KBM-7 (cell line): ENCODE measurements at regions not wholly inside any gene's neighbourhood (a gene's known extent, or its start where the extent isn't known, plus 50 kb on each side); places are given as distances from the start of the nearest gene placed in this dataset.

ENCODE experiments used
- DNase-seq: peaks from one replicate; pipeline ENCODE4 v3.0.0-alpha.2; 2015
- in situ Hi-C: fragments of 300-500 bp; cut with MboI; formaldehyde crosslinking; loops from 2 replicates; pipeline ENCODE4 v1.14.3; 2020; ENCODE audit warnings: low sequenced_read_pairs, low pct_unique_long_range_greater_than_20kb, mixed read lengths

DNA sequence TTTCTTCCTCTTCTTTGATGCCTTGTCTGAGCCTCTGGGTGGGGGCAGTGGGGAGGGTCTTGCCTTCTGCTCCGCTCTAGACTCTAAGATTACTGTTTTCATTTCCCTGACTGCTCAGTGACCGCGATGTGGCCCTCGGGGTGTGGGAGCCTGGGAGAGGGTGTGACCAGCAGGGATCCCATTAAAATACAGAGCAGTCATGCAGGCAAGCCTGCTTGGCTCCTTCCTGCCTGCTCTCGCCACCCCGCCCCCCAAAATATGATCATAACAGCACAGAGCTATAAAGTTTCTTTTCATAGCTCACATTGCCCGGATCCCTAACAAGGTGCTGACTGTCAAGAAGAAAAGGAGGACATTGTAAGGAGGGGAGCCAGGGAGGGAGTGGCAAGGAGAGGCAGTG is 332.9 kb downstream of the RAB28 start:
- no peak for DNase-seq
- in situ Hi-C loops = no loop called here

DNA sequence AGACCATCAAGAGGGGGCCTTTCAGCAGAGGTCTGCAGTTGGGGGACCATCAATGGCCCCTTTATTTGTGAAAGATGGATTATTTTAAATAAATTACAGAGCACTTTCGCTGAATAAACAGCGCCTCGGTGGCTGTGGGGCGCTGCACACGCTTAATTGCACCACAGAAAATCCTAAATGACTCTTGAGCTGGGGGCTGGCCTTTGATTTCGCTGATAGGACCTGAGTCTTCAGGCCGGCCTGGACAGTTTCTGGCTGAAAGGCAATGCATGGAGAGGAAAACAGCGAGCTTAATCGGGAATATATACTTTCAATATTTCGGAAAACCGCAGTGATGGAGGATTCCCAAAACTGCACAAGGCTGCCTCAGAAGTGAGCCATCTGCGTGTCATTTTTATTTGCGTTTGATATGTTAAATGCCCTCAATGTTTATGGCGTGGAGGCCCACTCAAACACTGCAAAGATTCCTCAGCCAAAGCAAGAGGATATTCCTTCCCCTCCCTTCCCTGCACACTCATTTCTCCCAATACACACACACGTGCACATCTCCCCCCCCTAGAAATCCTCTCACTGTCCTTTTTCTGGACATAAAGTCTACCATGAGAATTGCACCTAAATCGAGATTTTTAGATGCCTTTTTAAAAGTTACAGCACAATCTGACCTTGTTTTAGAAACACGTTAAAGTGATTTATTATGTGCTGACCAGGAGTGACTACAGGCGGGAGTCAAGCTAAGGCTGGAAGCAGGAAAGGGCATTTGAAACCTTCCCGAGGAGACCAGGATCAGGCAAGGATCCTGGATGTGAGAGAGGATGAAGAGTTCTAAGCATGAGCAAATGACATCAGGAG is 340.7 kb downstream of the RAB28 start:
- in situ Hi-C loops = no loop called here
- no peak for DNase-seq

DNA sequence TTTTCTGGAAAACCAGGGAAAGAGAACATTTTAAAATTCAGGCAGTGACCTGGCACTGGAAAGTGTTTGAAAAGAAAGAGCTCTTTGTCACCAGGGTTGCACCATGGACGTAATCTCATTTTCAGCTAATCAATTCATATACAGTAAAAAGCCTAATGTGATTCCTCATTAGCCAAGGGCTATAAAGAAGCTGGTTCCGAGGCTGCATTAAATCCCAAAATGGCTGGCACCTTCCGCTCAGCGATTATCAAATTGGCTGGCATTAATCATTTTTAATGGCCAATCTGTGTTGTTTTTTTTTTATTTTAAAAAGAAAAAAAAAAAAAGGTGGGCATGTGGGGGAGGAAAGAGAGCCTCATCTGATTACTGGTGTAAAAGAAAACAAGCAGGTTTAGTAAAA is 341.4 kb downstream of the RAB28 start:
- no peak for DNase-seq
- in situ Hi-C loops = no loop called here

DNA sequence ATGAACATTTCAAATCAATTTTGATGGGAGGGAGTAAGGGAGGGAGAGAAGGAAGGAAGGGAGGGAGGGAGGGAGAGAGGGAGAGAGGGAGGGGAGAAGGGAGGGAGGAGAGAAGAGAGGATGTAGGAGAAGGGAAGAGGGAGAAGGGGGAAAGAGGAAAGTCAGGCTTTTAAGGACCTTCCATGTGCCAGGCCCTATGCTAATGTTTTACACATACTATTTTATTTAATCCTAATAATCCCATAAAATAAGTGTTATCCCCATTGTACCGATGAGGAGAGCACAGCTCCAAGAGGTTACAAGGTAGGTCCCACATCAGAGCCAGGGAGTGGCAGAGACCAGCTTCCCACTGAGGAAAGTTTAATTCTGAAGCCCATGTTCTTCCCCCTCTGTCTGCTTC is 341.9 kb downstream of the RAB28 start:
- in situ Hi-C loops = no loop called here
- DNase-seq = no peak

DNA sequence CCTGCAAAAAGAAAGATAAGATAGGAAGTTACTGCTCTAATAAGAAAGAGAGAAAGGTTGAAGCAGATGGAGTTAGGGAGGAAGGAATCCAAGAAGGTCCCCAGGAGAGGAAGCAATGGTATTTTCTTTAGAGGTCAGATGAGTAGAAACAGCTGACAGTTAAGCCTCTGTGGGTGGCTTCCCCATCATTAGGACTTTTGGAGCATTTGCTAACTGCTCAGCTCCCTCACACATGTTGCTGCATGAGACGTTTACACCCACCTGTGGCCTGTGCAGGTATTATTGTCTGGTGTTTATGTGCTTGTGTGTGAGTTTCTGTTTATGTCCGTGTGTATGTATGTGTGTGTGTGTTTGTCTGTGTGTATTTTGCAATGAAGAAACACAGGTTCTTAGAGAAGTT is 346.8 kb downstream of the RAB28 start:
- in situ Hi-C loops = no loop called here
- no peak for DNase-seq

DNA sequence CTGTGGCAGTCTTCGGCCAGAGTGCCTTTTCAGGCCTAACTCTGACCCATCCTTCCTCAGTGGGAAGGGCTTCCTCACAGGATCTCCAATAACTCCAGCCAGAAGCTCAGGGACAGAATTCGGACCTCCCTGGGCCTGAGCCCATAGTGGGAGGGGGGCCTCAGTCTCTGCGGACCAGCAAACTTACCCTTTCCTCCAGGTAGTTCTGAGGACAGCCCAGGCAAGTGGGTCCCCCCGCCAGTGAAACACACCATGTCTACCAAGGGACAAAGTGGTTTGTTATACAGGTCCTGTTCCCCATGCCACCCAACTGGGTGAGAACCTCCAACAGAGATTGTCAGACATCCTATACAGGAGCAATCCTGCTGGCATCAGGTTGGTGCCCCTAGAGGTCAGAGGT is 350.4 kb downstream of the RAB28 start:
- in situ Hi-C loops = no loop called here
- no peak for DNase-seq

DNA sequence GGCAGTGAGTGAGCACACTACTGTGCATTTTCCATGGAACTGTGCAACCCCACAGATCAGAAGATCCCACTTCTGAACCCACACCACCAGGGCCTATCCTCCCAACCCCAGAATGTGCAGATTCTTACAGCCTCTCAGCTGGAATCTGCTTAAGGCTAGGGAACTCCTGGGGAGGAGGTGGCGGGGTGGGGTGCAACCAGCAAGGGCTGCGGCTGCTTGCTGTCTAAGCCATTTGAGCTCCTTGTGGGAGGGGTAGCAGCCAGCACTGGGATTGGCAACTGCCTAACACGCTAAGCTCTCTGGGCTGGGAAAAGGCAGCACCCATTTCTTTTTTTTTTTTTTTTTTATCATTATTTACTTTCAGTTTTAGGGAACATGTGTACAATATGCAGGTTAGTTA is 353.3 kb downstream of the RAB28 start:
- no peak for DNase-seq
- in situ Hi-C loops = no loop called here

DNA sequence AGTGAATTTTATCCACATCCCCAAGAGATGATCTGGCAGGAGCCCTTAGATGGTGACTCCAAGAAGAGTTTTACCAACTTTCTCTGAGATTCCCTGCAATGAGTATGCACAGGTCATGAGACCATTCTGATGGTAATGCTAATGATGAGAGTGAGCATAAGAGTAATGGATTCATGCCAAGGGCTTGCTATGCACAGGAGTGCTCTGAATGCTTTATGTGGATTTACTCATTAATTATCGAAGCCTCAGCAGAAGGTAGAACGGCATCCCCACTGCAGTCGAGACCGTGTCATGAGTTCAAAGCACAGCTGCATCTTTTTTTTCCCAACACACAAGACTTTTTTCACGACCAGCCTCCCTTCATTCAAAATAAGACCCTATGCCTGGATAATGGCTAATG is 355.0 kb downstream of the RAB28 start:
- in situ Hi-C loops = no loop called here
- no peak for DNase-seq

DNA sequence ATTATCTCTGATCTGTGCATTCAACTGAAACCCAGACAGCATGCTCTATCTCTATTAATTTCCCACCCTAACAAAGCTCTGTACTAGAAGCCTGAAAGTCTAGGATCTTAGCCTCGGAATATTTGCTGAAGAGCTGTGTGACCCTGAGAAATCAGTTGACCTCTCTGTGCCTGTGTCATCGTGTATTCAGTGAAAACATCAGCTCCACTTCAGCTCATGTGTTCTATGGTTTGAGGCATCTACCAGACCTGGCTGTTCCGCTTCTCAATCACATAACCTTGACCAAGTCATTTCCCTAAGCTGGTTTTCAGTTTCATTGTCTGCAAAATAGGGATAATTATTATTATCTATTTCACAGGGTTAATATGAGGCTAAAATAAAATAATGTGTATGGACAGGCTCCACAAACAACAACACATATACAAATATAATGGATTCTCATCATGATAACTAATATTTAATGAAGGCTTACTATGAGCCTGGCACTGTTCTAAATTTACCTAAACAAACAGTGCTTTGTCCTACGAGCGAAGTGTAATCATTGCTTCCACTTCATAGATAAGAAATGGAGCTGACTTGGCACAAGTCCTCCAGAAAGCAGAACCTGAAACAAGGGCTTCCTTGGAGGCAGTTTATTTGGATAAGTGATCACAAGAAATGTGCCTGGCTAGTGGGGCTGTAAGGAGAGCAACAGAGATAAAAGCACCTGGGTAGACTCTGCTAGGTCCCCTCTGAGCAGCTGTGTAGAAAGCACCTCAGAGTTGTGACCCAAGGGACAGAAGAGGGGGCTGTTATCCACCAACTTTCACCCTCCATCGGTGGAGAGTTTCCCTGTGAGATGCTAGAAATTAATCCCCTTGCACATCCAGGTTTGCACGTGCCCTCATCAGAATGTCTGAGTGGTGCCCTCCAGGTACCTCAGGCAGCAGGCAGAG is 356.9 kb downstream of the RAB28 start:
- DNase-seq = no peak
- in situ Hi-C loops = no loop called here

DNA sequence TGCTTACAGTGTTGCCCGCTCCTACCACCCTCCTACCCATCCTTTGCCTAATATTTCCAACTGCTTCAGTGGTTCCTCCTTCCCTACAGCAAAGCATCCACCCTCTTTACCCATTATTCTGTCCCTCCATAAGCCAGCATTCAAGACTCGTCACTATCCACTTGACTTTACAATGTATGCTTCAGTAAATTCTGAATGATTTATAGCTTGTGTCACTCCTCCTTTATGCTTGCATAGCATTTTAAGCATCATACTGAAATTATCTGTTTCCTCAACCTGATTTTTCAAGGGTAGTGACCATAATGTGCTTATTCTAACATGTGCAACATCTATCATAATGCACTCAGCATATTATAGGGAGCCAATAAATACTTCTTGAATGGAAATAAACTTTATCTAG is 365.5 kb downstream of the RAB28 start:
- in situ Hi-C loops = no loop called here
- no peak for DNase-seq

DNA sequence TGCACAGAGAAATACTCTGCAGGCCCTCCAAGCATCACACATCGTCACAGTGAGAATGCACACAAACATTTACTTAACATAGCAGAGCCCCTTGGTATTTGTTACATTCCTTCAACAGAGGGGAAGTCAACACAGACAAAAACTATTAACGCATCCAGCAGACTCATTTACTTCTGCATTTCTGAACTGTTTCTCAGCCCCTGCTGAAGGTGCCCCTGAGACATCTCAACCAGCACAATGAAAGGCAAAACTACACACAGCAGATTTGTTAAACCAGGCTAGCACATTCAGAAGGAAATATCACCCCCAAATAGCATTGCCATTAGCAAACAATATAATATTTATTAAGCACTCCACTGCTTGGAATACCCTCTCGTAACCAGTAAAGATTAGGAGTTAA is 367.0 kb downstream of the RAB28 start:
- in situ Hi-C loops = no loop called here
- peak; percentile 2 for DNase-seq

DNA sequence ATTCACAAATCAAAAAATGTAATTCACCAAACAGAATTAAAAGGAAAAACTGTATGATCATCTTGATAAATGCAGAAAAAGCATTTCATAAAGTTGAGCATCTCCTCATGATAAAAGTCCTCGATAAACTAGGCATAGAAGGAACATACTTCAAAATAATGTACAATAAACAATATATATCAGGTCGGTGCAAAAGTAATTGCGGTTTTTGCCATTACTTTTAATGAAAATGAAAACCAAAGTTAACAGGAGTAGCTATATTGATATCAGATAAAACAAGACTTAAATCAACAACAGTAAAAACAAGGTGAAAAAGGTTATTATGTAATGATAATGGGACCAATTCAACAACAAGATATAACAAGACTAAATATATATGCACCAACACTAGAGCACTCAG is 372.1 kb downstream of the RAB28 start:
- DNase-seq = no peak
- in situ Hi-C loops = no loop called here

DNA sequence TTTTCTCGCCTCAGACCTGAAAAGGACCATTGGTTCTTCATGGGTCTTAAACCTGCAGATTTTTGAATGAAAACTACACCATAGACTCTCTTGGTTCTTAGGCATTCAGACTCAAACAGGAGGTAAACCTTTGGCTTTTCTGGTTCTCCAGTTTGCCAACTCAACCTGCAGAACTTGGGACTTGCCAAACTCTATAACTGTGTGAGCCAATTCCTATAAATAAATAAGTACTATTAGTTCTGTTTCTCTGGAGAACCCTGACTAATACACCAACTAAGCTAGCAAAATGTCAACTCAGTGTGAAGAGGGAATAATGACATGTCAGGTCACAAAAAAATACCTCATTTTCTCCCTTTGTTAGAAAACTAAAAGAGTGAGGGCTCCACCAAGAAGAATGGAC is 374.6 kb downstream of the RAB28 start:
- in situ Hi-C loops = no loop called here

DNA sequence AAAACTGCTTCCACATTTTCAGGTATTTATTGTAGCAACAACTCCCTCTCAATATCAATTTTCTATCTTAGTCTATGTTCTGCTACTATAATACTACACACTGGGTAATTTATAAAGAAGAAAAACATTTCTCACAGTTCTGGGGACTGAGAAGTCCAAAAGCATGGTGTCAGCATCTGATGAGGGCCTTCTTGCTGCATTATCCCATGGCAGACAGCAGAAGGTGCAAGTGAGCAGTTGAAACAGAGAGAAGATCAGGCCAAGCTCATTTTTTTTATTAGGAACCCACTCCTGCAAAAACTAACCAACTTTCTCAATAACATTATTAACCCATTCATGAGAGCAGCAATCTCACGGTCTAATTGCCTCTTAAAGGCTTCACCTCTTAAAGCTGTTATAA is 376.0 kb downstream of the RAB28 start:
- DNase-seq = no peak
- in situ Hi-C loops = no loop called here

More for the DNA sequence above, 374.6 kb downstream of the RAB28 start:
- no peak for DNase-seq

DNA sequence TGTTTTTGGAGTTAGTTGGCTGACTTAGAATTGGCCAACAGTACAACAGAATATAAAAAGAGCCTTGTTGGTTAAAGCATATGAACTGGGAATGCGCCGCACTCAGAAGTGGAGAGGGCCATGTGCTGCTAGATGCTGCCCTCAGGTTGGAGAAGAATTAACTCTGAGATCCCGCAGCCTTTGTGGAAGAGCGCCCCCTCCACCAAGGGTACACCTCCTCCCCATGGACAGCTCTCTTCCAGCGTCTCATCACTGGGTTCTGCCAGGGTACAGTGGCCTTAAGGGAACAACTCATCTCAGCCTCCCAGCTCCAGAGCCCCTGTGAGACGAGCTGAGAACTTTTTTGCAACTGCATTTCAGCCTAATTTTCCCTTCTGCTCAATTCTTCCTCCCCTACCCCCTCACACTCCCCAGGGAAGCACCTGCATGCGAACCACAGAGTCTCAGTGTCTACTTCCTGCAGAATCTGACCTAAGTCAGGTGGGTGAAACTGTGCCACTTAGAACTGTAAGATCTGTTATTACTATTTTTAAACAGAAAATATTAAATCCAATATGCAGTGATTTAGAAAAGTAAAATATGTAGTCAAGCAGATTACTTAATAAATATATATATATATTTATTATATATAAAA is 380.6 kb downstream of the RAB28 start:
- in situ Hi-C loops = no loop called here
- no peak for DNase-seq

DNA sequence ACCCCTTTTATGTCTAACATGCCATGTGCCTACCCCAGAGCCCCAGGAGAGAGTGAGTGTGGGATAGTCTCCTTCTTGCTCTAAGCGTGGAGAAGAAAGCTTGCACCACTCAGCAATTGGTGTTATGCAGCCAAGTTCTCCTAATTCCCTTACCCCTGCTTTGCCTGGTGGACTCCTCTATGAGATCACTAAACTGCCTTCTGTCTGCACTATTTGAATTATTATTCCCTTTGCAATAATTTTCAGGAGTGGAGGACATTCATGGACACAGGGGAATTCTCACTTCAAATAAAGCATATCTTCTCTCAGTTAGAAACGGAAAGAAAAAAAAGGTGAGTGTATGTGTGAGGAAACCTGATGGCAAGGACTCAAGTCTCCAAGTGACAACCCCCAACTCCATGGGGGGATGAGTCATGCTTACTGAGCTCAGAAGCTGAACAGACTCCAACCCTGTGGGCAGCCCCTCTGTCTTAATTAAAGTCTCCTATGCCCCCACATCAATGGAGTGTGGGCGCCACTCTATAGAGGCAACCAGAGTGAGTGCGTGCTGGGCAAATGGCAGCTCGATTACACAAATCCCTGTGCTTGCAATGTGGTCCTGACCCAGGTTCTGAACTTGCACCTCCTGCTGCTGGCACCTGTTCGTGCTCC is 381.9 kb downstream of the RAB28 start:
- in situ Hi-C loops = no loop called here
- no peak for DNase-seq

DNA sequence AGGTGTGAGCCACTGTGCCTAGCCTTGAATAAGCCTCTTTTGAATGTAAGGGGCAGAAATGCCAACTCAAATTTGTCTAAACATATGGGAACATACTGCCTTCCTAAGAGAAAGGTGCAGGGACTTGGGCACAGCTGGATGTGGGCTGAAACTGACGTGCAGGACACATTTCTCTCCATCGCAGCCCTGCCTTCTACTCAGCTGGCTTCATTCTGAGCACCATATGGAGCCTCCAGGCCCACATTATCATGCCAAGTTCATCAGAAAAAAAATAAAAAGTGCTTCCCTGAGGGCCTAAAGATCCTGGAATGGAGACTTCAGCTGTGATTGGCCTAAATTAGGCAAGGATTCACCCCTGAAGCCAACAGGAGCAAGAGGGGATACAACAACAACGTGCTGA is 386.2 kb downstream of the RAB28 start:
- no peak for DNase-seq
- in situ Hi-C loops = no loop called here

DNA sequence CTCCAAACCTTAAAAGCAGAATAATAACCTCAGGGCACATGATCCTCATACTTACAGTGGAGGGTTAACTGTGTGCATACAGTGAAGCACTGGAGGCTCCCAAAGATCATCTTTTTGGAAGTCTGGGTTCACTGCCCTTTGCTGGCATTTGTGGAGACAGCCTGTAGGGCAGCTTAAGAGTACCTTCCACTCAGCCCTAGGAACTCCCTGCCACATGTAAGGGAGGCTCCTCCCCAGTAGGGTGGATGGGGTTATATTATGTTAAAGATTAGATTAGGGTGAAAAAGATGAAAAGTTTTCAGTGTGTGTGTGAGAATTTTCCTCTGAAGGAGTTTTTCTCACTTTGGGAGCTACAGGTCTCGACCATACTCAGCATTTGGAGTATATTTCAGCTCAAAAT is 388.4 kb downstream of the RAB28 start:
- in situ Hi-C loops = no loop called here
- DNase-seq = no peak

DNA sequence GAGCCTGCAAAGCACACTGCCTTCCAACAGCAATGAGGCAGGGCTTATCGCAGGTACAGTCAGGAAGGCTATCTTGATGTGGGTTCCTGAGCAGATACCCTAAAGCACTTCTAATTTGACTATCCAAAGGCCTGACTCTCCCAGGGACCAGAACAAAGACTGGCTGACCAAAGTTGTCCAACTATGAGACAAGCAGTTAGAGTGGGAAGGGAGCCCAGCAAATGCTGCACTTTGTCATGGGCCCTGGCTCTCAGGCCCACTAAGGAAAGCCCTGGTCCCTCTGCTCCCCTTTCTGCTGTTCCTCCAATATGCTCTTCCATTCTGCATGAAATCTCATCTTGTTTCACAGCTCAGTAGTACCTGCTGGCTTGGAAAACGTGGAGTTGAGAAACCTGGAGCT is 391.0 kb downstream of the RAB28 start:
- in situ Hi-C loops = no loop called here
- DNase-seq = no peak
